ENCODE measurements at regions not wholly inside any gene's neighbourhood (a gene's known extent, or its start where the extent isn't known, plus 50 kb on each side); places are given as distances from the start of the nearest gene placed in this dataset.

GRCh38 chr5:91229031-91229727 lies 153.9 kb downstream of the ARRDC3 start:
- intact Hi-C loops (cut with DNase I; ENCODE audit: low total_unique reads): loop anchor here (5.0 kb wide), 1 partner anchor 158 kb away; no protein-coding TSS in a partner anchor
- 50 to 83% (median 72%) methylated on average over 1 of the region's 1 CpG for WGBS, 5 donors
- Histone ChIP-seq H3K4me1 (no peaks in the 10 kb centered on the region), H3K27me3 (replicated peaks in 1 of 7) (no peaks in the 10 kb centered on the region), H3K4me3 (no peak overlapping the region), H3K36me3 (no peaks in the 10 kb centered on the region), H3K9me3 (peaks cover 0 to 16% (median 8%) of the 10 kb centered on the region in 8 donors), H3K27ac (no peak overlapping the region)
- no peak for DNase-seq
- no peak for TF ChIP-seq POLR2A (IDR thresholded peaks at IDR 0.05)
- TF ChIP-seq, protein P1, sequence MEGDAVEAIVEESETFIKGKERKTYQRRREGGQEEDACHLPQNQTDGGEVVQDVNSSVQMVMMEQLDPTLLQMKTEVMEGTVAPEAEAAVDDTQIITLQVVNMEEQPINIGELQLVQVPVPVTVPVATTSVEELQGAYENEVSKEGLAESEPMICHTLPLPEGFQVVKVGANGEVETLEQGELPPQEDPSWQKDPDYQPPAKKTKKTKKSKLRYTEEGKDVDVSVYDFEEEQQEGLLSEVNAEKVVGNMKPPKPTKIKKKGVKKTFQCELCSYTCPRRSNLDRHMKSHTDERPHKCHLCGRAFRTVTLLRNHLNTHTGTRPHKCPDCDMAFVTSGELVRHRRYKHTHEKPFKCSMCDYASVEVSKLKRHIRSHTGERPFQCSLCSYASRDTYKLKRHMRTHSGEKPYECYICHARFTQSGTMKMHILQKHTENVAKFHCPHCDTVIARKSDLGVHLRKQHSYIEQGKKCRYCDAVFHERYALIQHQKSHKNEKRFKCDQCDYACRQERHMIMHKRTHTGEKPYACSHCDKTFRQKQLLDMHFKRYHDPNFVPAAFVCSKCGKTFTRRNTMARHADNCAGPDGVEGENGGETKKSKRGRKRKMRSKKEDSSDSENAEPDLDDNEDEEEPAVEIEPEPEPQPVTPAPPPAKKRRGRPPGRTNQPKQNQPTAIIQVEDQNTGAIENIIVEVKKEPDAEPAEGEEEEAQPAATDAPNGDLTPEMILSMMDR (IDR thresholded peaks at IDR 0.05 in 8 of 11, conservative IDR thresholded peaks at IDR 0.05 in 3 of 11): no peak
- no peak for TF ChIP-seq POLR2AphosphoS5 (IDR thresholded peaks at IDR 0.05)

DNA sequence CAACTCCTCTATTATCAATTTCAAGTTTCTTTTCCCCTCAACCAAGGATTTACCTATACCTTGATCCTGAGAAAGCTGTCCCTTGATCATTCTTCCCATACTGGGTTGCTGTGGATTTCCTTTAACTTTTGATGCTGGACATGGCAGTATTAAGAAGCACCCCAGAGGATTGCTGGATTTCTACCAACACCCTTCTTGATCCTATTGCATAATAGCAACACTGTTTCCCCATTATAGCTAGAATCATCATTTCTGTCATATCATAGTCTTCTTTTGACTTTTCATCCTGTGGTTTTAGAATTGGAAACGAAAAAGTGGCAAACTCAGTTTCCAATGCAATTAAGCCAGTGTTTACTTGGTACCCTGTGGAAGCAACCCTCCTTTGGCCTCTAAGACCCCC lies 154.9 kb downstream of the ARRDC3 start:
- Histone ChIP-seq H3K4me3 (no peak overlapping the region), H3K27me3 (replicated peaks in 1 of 7) (no peaks in the 10 kb centered on the region), H3K36me3 (no peaks in the 10 kb centered on the region), H3K9me3 (peaks cover 0 to 16% (median 8%) of the 10 kb centered on the region in 8 donors), H3K27ac (no peak overlapping the region), H3K4me1 (no peaks in the 10 kb centered on the region)
- TF ChIP-seq, protein P1 (IDR thresholded peaks at IDR 0.05 in 8 of 11, conservative IDR thresholded peaks at IDR 0.05 in 3 of 11): no peak
- TF ChIP-seq POLR2A (IDR thresholded peaks at IDR 0.05): no peak
- no peak for TF ChIP-seq POLR2AphosphoS5 (IDR thresholded peaks at IDR 0.05)
- DNase-seq: no peak
- intact Hi-C loops (cut with DNase I; ENCODE audit: low total_unique reads): loop anchor here (5.0 kb wide), 1 partner anchor 159 kb away; no protein-coding TSS in a partner anchor
- 49 to 86% (median 69%) methylated on average over 1 of the region's 1 CpG for WGBS, 5 donors

GRCh38 chr5:91225848-91226686 lies 157.1 kb downstream of the ARRDC3 start:
- no peak for TF ChIP-seq POLR2AphosphoS5 (IDR thresholded peaks at IDR 0.05)
- TF ChIP-seq, protein P1 (IDR thresholded peaks at IDR 0.05 in 8 of 11, conservative IDR thresholded peaks at IDR 0.05 in 3 of 11): peak in 9 of 11 experiments; percentile 22 to 70 (median 52)
- Histone ChIP-seq H3K27ac (no peak overlapping the region), H3K4me3 (no peak overlapping the region), H3K27me3 (replicated peaks in 1 of 7) (no peaks in the 10 kb centered on the region), H3K4me1 (no peaks in the 10 kb centered on the region), H3K36me3 (no peaks in the 10 kb centered on the region), H3K9me3 (peaks cover 0 to 16% (median 8%) of the 10 kb centered on the region in 8 donors)
- intact Hi-C loops (cut with DNase I; ENCODE audit: low total_unique reads): loop anchor here (5.0 kb wide), 1 partner anchor 161 kb away; no protein-coding TSS in a partner anchor
- 64 to 83% (median 74%) methylated on average over 10 of the region's 10 CpGs for WGBS, 5 donors
- DNase-seq: no peak

- Histone ChIP-seq H3K27ac (no peak overlapping the region), H3K27me3 (replicated peaks in 1 of 7) (no peaks in the 10 kb centered on the region), H3K36me3 (no peaks in the 10 kb centered on the region), H3K4me1 (peaks cover 0 to under 1% (median 0%) of the 10 kb centered on the region in 6 donors), H3K9me3 (peaks cover 0 to 12% (median 7%) of the 10 kb centered on the region in 8 donors), H3K4me3 (no peak overlapping the region)
- TF ChIP-seq POLR2A (IDR thresholded peaks at IDR 0.05) (no peak), POLR2AphosphoS5 (IDR thresholded peaks at IDR 0.05) (no peak)
- TF ChIP-seq, protein P1 (IDR thresholded peaks at IDR 0.05 in 8 of 11, conservative IDR thresholded peaks at IDR 0.05 in 3 of 11): no peak
- DNase-seq: no peak
- 70 to 83% (median 78%) methylated on average over 2 of the region's 2 CpGs for WGBS, 5 donors
- intact Hi-C loops (cut with DNase I; ENCODE audit: low total_unique reads): loop anchor here (5.0 kb wide), 1 partner anchor 162 kb away; no protein-coding TSS in a partner anchor
Observed at GRCh38 chr5:91224969-91225368, 158.1 kb downstream of the ARRDC3 start.

Measured in spleen (tissue), 11 donors.